ENCODE measurements at regions not wholly inside any gene's neighbourhood (a gene's known extent, or its start where the extent isn't known, plus 50 kb on each side); places are given as distances from the start of the nearest gene placed in this dataset.

DNA sequence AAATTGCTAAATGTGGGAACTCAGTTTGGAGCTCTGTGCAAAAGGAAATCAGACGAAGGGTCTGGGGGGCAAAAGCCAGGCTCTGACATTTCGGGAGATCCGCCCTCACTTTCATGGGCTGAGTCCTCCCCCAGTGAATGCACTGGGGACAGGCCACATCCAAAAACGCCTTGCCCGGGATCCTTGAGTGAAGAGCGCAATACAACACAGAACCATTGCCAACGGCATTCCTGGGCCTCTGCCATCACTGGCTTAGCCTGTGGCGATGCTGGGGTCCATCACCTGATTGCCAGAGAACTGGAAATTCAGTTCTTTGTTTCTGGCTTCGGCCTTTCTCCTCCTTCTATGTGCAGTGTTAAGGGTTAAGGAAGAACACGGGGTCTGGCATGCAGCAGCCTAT, 297.9 kb downstream of the SHANK2 start:
- no peak for DNase-seq
